ENCODE measurements at regions not wholly inside any gene's neighbourhood (a gene's known extent, or its start where the extent isn't known, plus 50 kb on each side); places are given as distances from the start of the nearest gene placed in this dataset.

GRCh38 chr4:130131536-130131935 lies 1035.6 kb downstream of the C4orf33 start:
- TF ChIP-seq CTCF (IDR thresholded peaks at IDR 0.05): no peak
- no peak for TF ChIP-seq POLR2A (IDR thresholded peaks at IDR 0.05)
- no peak for TF ChIP-seq POLR2AphosphoS5 (IDR thresholded peaks at IDR 0.05)
- no peak for TF ChIP-seq EP300 (IDR thresholded peaks at IDR 0.05)

All from gastroesophageal sphincter (tissue), 3 donors.